WERI-Rb-1 (cell line): ENCODE measurements at regions not wholly inside any gene's neighbourhood (a gene's known extent, or its start where the extent isn't known, plus 50 kb on each side); places are given as distances from the start of the nearest gene placed in this dataset.

Experiments
- DNase-seq: peaks from one replicate; pipeline ENCODE4 v3.0.0-alpha.2; 2020
- H3K27ac ChIP-seq: fragments of 250-450 bp; sonication (Bioruptor Pico); 2 replicates; pipeline ENCODE4 v1.5.1; 2020; ENCODE audit warnings: mild to moderate bottlenecking, moderate library complexity
- H3K27me3 ChIP-seq: fragments of 250-450 bp; sonication (Bioruptor Pico); 2 replicates; pipeline ENCODE4 v1.5.1; 2021; ENCODE audit warnings: mild to moderate bottlenecking, low read depth, moderate library complexity; ENCODE audit not compliant: insufficient read depth, severe bottlenecking
- H3K36me3 ChIP-seq: fragments of 250-450 bp; sonication (Bioruptor Pico); 2 replicates; pipeline ENCODE4 v1.5.1; 2020; ENCODE audit warnings: mild to moderate bottlenecking, moderate library complexity
- H3K4me3 ChIP-seq: 2 replicates; pipeline ENCODE4 v1.5.1; 2011; ENCODE audit warnings: low read depth, mild to moderate bottlenecking, control low read depth, low read length
- H3K9me3 ChIP-seq: fragments of 250-450 bp; sonication (Bioruptor Pico); 2 replicates; pipeline ENCODE4 v1.5.1; 2021; ENCODE audit warnings: mild to moderate bottlenecking, moderate library complexity; ENCODE audit not compliant: severe bottlenecking
- CTCF ChIP-seq: IDR thresholded peaks from 2 replicates; pipeline ENCODE4 v1.5.1; 2011; ENCODE audit warnings: low read depth, mild to moderate bottlenecking, control low read depth, inconsistent platforms, low read length

- no peak overlapping the region for H3K27ac ChIP-seq
- no peak for TF ChIP-seq CTCF
- no peak for DNase-seq
- H3K27me3 ChIP-seq: peaks cover 91% of the 10 kb centered on the region
- no peaks in the 10 kb centered on the region for H3K36me3 ChIP-seq
- no peak overlapping the region for H3K4me3 ChIP-seq
- H3K9me3 ChIP-seq: peaks cover 9% of the 10 kb centered on the region
These were observed 367.8 kb downstream of the IRX2 start for GRCh38 chr5:2383698-2384065.

- TF ChIP-seq CTCF: no peak
- Histone ChIP-seq H3K9me3 (peaks cover 9% of the 10 kb centered on the region), H3K4me3 (no peak overlapping the region), H3K27ac (no peak overlapping the region), H3K36me3 (no peaks in the 10 kb centered on the region), H3K27me3 (peaks cover 91% of the 10 kb centered on the region)
- no peak for DNase-seq
These were observed 368.4 kb downstream of the IRX2 start for GRCh38 chr5:2382776-2383697.

GRCh38 chr5:2381861-2382260 lies 369.6 kb downstream of the IRX2 start:
- peaks cover 9% of the 10 kb centered on the region for H3K9me3 ChIP-seq
- no peak for DNase-seq
- no peak for TF ChIP-seq CTCF
- peaks cover 87% of the 10 kb centered on the region for H3K27me3 ChIP-seq
- H3K4me3 ChIP-seq: no peak overlapping the region
- no peak overlapping the region for H3K27ac ChIP-seq
- no peaks in the 10 kb centered on the region for H3K36me3 ChIP-seq

- Histone ChIP-seq H3K4me3 (no peak overlapping the region), H3K36me3 (no peaks in the 10 kb centered on the region), H3K9me3 (peaks cover 9% of the 10 kb centered on the region), H3K27ac (no peak overlapping the region), H3K27me3 (peaks cover 89% of the 10 kb centered on the region)
- TF ChIP-seq CTCF: no peak
- no peak for DNase-seq
These were observed 370.4 kb downstream of the IRX2 start for GRCh38 chr5:2381070-2381469.

GRCh38 chr5:2378976-2379375 lies 372.5 kb downstream of the IRX2 start:
- Histone ChIP-seq H3K9me3 (peaks cover 9% of the 10 kb centered on the region), H3K27me3 (peaks cover 91% of the 10 kb centered on the region), H3K4me3 (no peak overlapping the region), H3K27ac (no peak overlapping the region), H3K36me3 (no peaks in the 10 kb centered on the region)
- no peak for TF ChIP-seq CTCF
- DNase-seq: no peak
